ENCODE measurements at regions not wholly inside any gene's neighbourhood (a gene's known extent, or its start where the extent isn't known, plus 50 kb on each side); places are given as distances from the start of the nearest gene placed in this dataset.

- FAIRE-seq (no peak), DNase-seq (ENCODE audit: insufficient read length, low spot score) (no peak)
Measured at GRCh38 chrX:98627645-98628044, 1743.9 kb downstream of the RPA4 start.

GRCh38 chrX:98637451-98637850, 1753.7 kb downstream of the RPA4 start:
- DNase-seq (ENCODE audit: insufficient read length, low spot score) (no peak), FAIRE-seq (no peak)
- TF ChIP-seq, protein P1, sequence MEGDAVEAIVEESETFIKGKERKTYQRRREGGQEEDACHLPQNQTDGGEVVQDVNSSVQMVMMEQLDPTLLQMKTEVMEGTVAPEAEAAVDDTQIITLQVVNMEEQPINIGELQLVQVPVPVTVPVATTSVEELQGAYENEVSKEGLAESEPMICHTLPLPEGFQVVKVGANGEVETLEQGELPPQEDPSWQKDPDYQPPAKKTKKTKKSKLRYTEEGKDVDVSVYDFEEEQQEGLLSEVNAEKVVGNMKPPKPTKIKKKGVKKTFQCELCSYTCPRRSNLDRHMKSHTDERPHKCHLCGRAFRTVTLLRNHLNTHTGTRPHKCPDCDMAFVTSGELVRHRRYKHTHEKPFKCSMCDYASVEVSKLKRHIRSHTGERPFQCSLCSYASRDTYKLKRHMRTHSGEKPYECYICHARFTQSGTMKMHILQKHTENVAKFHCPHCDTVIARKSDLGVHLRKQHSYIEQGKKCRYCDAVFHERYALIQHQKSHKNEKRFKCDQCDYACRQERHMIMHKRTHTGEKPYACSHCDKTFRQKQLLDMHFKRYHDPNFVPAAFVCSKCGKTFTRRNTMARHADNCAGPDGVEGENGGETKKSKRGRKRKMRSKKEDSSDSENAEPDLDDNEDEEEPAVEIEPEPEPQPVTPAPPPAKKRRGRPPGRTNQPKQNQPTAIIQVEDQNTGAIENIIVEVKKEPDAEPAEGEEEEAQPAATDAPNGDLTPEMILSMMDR (IDR thresholded peaks at IDR 0.05; ENCODE audit: insufficient read depth, missing control alignments): no peak

More at GRCh38 chrX:98627645-98628044, 1743.9 kb downstream of the RPA4 start:
- TF ChIP-seq, protein P1 (IDR thresholded peaks at IDR 0.05; ENCODE audit: insufficient read depth, missing control alignments): no peak

GRCh38 chrX:98646351-98646750, 1762.6 kb downstream of the RPA4 start:
- no peak for DNase-seq (ENCODE audit: insufficient read length, low spot score)
- no peak for FAIRE-seq
- TF ChIP-seq, protein P1 (IDR thresholded peaks at IDR 0.05; ENCODE audit: insufficient read depth, missing control alignments): no peak

DNA sequence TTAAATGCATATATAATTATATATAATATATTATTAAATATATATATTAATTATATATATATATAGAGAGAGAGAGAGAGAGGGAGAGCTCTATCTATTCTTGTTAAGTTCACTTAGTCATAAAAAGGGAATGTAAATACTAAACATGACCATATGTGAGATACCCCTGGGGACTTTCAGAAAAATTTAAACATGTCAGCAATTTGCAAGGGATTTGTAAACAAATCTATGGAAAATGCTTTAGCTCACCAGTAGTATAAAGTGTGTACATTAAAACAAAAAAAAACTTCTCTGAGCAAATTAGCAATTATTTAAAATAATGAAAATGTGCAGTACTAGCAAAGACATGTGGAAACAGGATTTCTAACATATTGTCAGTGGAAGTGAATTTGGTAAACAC, 1755.5 kb downstream of the PCDH19 start:
- TF ChIP-seq, protein P1 (IDR thresholded peaks at IDR 0.05; ENCODE audit: insufficient read depth, missing control alignments): no peak
- DNase-seq (ENCODE audit: insufficient read length, low spot score) (no peak), FAIRE-seq (no peak)
